Right atrium auricular region (tissue), 2 donors: ENCODE measurements at regions not wholly inside any gene's neighbourhood (a gene's known extent, or its start where the extent isn't known, plus 50 kb on each side); places are given as distances from the start of the nearest gene placed in this dataset.

Experiments used
- DNase-seq: peaks from one replicate; pipeline ENCODE4 v3.0.0-alpha.2; 2019; ENCODE audit warnings: low spot score
- H3K27ac ChIP-seq, 2 donors: fragments of 200-600 bp; sonication (generic); 1 replicate in 1 of 2; 2 replicates in 1 of 2; pipeline ENCODE4 v1.5.1; 2016 to 2019
- H3K27me3 ChIP-seq, 2 donors: fragments of 200-600 bp; sonication (generic); one replicate each; pipeline versions ENCODE4 v1.5.1 to v1.6.0; 2017 to 2019
- H3K36me3 ChIP-seq: fragments of 200-600 bp; sonication (generic); one replicate; pipeline ENCODE4 v1.5.1; 2016
- H3K4me1 ChIP-seq, 2 donors: fragments of 200-600 bp; sonication (generic); one replicate each; pipeline versions ENCODE4 v1.5.1 to v1.6.0; 2017 to 2019
- H3K4me3 ChIP-seq, 2 donors: fragments of 200-600 bp; sonication (generic); 1 replicate in 1 of 2; 2 replicates in 1 of 2; pipeline ENCODE4 v1.5.1; 2017 to 2019; ENCODE audit warnings: mild to moderate bottlenecking in 1 of 2, moderate library complexity in 1 of 2
- H3K9me3 ChIP-seq, 2 donors: fragments of 200-600 bp; sonication (generic); one replicate each; pipeline ENCODE4 v1.5.1; 2019
- CTCF ChIP-seq, 2 donors: fragments of 200-600 bp; sonication (generic); IDR thresholded peaks; one replicate each; pipeline ENCODE4 v1.5.1; 2019; ENCODE audit warnings: antibody characterized with exemption in 2 of 2

- H3K4me3 ChIP-seq, result no peak overlapping the region
- DNase-seq, result no peak
- TF ChIP-seq CTCF (IDR thresholded peaks at IDR 0.05), result no peak
- no peaks in the 10 kb centered on the region for H3K4me1 ChIP-seq
- H3K27ac ChIP-seq, result no peak overlapping the region
- no peaks in the 10 kb centered on the region for H3K36me3 ChIP-seq
- H3K27me3 ChIP-seq, result no peaks in the 10 kb centered on the region
- peaks cover 6 to 14% of the 10 kb centered on the region in 2 donors for H3K9me3 ChIP-seq
These were observed 219.4 kb downstream of the TUBA3C start for GRCh38 chr13:18962168-18962734.

DNA sequence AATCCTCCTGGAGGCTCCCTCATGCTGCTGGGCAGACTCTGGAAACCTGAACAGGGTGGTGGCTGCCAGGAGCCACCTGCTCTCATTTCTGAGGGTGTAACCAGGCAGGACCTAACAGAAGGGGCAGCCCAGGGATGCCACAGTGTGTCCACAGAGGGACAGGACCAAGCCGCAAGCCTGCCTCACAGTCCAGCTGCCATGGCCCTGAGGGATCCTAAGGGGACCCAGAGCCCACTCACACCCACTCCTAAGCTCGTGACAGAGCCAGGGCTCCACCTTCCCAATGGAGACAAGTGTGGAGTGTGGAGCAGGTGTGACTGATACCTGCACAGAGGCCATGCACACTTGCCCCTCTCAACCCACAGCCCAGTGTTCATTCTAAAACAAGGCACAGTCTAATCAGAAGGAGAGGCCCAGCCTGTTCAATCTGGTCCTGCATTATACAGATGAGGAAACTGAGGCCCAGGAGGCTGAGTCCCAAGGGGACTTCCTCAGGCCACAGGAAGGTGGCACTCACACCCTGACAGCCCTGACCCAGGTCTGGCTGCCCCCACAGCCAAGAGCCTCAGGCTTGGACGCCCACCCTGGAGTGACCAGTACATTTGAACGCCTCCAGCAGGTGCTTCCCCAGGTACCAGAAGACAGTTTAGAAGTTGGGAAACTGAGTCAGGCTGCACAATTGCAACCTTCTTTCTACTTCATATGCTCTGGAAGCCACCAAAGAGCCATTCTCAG lies 220.1 kb downstream of the TUBA3C start:
- peaks cover 6 to 14% of the 10 kb centered on the region in 2 donors for H3K9me3 ChIP-seq
- H3K27ac ChIP-seq, result no peak overlapping the region
- H3K27me3 ChIP-seq, result no peaks in the 10 kb centered on the region
- no peak for DNase-seq
- no peak for TF ChIP-seq CTCF (IDR thresholded peaks at IDR 0.05)
- no peaks in the 10 kb centered on the region for H3K4me1 ChIP-seq
- no peak overlapping the region for H3K4me3 ChIP-seq
- no peaks in the 10 kb centered on the region for H3K36me3 ChIP-seq

DNA sequence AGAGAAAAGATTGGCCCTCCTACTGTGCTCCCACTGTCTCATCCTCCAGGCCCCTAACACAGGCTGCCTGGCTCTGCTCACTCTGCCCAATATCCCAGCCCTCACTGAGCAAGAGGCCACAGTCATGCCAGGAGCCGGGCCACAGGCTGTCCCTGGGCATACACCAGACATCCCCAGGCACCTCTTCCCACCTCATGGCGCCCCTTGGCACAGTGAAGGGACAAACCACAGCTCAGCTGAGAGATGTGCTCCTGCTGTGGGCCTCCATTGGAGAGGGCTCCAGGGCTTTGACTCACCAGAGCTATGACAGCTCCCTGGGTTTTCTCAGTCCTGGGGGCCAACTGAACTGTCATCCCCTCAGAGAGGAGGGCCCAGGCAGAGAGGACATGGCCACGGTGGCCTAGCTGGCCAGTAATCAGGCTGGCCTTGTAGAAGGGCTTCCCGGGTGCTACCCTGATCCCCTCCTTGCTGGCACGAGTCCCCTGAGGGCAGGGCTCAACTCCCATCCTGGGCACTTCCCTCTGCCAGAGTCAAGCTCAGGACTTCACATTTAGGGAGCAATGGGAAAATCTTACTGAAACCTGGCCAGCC lies 220.9 kb downstream of the TUBA3C start:
- no peak overlapping the region for H3K4me3 ChIP-seq

GRCh38 chr13:18959996-18960395 lies 221.6 kb downstream of the TUBA3C start:
- TF ChIP-seq CTCF (IDR thresholded peaks at IDR 0.05), result no peak
- Histone ChIP-seq H3K4me3 (no peak overlapping the region), H3K9me3 (peaks cover 6 to 14% of the 10 kb centered on the region in 2 donors), H3K27ac (no peak overlapping the region), H3K36me3 (no peaks in the 10 kb centered on the region), H3K27me3 (no peaks in the 10 kb centered on the region), H3K4me1 (no peaks in the 10 kb centered on the region)
- DNase-seq, result no peak

More for the DNA sequence above, 220.9 kb downstream of the TUBA3C start:
- Histone ChIP-seq H3K4me1 (no peaks in the 10 kb centered on the region), H3K9me3 (peaks cover 6 to 14% of the 10 kb centered on the region in 2 donors), H3K27ac (no peak overlapping the region), H3K27me3 (no peaks in the 10 kb centered on the region), H3K36me3 (no peaks in the 10 kb centered on the region)
- TF ChIP-seq CTCF (IDR thresholded peaks at IDR 0.05), result no peak
- DNase-seq, result no peak

- DNase-seq, result no peak
- TF ChIP-seq CTCF (IDR thresholded peaks at IDR 0.05), result no peak
- H3K4me1 ChIP-seq, result no peaks in the 10 kb centered on the region
- no peaks in the 10 kb centered on the region for H3K36me3 ChIP-seq
- no peak overlapping the region for H3K27ac ChIP-seq
- H3K9me3 ChIP-seq, result peaks cover 6 to 14% of the 10 kb centered on the region in 2 donors
- no peaks in the 10 kb centered on the region for H3K27me3 ChIP-seq
- H3K4me3 ChIP-seq, result no peak overlapping the region
These were observed 222.4 kb downstream of the TUBA3C start for GRCh38 chr13:18959229-18959628.
